HepG2 (cell line): ENCODE measurements at regions not wholly inside any gene's neighbourhood (a gene's known extent, or its start where the extent isn't known, plus 50 kb on each side); places are given as distances from the start of the nearest gene placed in this dataset.

ENCODE experiments used
- ATAC-seq: fragments of 200-7000 bp; cut with Tn5 transposase; 3 replicates; pipeline ENCODE4 v1.9.1; 2020; ENCODE audit warnings: mild to moderate bottlenecking, moderate library complexity
- BruUV-seq: library from RNA; stranded (reverse); fragments of 400-500 nt; replicated peaks from 2 replicates; lab custom pipeline; 2021; lab: Mats Ljungman, UMichigan
- CTCF ChIA-PET: fragments of 300-600 bp; formaldehyde crosslinking; extraction: SDS; loops from one replicate; lab custom pipeline; 2021; ENCODE audit warnings: low total read pairs, inconsistent platforms, low intra/inter-chr PET ratio; lab: Yijun Ruan, JAX
- POLR2A ChIA-PET: fragments of 350-600 bp; sonication (Branson Sonifier 250); formaldehyde crosslinking; loops from one replicate; lab custom pipeline; 2020; ENCODE audit warnings: antibody characterized with exemption, inconsistent platforms; lab: Yijun Ruan, JAX
- DNase-seq: peaks from one replicate; pipeline ENCODE4 v3.0.0-alpha.2; 2015; ENCODE audit warnings: low spot score
- FAIRE-seq: peaks from 3 replicates; lab custom pipeline; 2011; peaks lifted over from hg19 to GRCh38; lab: Jason Lieb, UNC
- H2AFZ ChIP-seq: one replicate; pipeline ENCODE4 v1.6.1; 2011; ENCODE audit warnings: low read length, inconsistent platforms
- H3K27ac ChIP-seq: fragments of 300-600 bp; 3 replicates; pipeline ENCODE4 v1.8.0; 2011; ENCODE audit warnings: mixed run types, mild to moderate bottlenecking, mixed read lengths, low read length, inconsistent platforms; ENCODE audit not compliant: insufficient read depth; ENCODE audit errors: extremely low read length
- H3K27me3 ChIP-seq, 2 experiments: fragments of 200-600 bp in 1 of 2; 2 replicates in 1 of 2; 3 replicates in 1 of 2; pipeline versions ENCODE4 v1.6.0 to v1.8.0; 2011; ENCODE audit warnings: low read length in 2 of 2, mild to moderate bottlenecking in 2 of 2, moderate library complexity in 2 of 2, inconsistent platforms in 1 of 2; ENCODE audit not compliant: insufficient read depth in 2 of 2, control insufficient read depth in 1 of 2
- H3K36me3 ChIP-seq, 2 experiments: fragments of 200-600 bp in 1 of 2; replicated peaks in 1 of 2; 2 replicates in 1 of 2; 3 replicates in 1 of 2; pipeline versions ENCODE4 v1.5.1 to v1.8.0; 2011; ENCODE audit warnings: low read length in 2 of 2, inconsistent platforms in 1 of 2; ENCODE audit not compliant: insufficient read depth in 2 of 2, control insufficient read depth in 1 of 2
- H3K4me1 ChIP-seq: 2 replicates; pipeline ENCODE4 v1.5.1; 2012; ENCODE audit warnings: low read length, inconsistent platforms; ENCODE audit not compliant: insufficient read depth
- H3K4me2 ChIP-seq: 2 replicates; pipeline ENCODE4 v1.6.0; 2011; ENCODE audit warnings: low read depth, low read length, inconsistent platforms
- H3K4me3 ChIP-seq, 3 experiments: fragments of 200-600 bp in 1 of 3; sonication (generic), shearing (Covaris generic) in 1 of 3; replicated peaks in 1 of 3; 2 replicates each; pipeline ENCODE4 v1.5.1; 2011 to 2016; ENCODE audit warnings: low read length in 3 of 3, inconsistent platforms in 2 of 3, low read depth in 2 of 3, mild to moderate bottlenecking in 2 of 3, control low read depth in 1 of 3, mixed read lengths in 1 of 3; ENCODE audit not compliant: insufficient read depth in 1 of 3
- H3K79me2 ChIP-seq: one replicate; pipeline ENCODE4 v1.6.1; 2011; ENCODE audit warnings: low read length, inconsistent platforms; ENCODE audit not compliant: insufficient read depth
- H3K9ac ChIP-seq: 2 replicates; pipeline ENCODE4 v1.6.0; 2011; ENCODE audit warnings: mild to moderate bottlenecking, low read depth, low read length, inconsistent platforms; ENCODE audit not compliant: insufficient read depth
- H3K9me3 ChIP-seq: 2 replicates; pipeline ENCODE4 v1.5.1; 2012; ENCODE audit warnings: mild to moderate bottlenecking, low read length
- H4K20me1 ChIP-seq: 2 replicates; pipeline ENCODE4 v1.6.0; 2011; ENCODE audit warnings: inconsistent platforms, mild to moderate bottlenecking, low read length, moderate library complexity; ENCODE audit not compliant: insufficient read depth
- CEBPB ChIP-seq: IDR thresholded peaks from 2 replicates; pipeline ENCODE4 v1.6.1; 2011; ENCODE audit warnings: low read depth, low read length, improper control_type of control experiment, borderline replicate concordance
- ZNF251 ChIP-seq: sonication (generic); formaldehyde crosslinking; IDR thresholded peaks from 2 replicates; pipeline ENCODE4 v1.9.0; 2021; ENCODE audit warnings: mild to moderate bottlenecking, missing genetic modification reagents
- WGBS: methylation state at CpG from one replicate; pipeline ENCODE4 v1.1.6; 2017; ENCODE audit warnings: low lambda C conversion rate; 5-methylcytosine and 5-hydroxymethylcytosine counted together
- in situ Hi-C: cut with HindIII; loops from 2 replicates; pipeline ENCODE4 v1.10.0; 2017; ENCODE audit warnings: low pct_unique_long_range_greater_than_20kb; ENCODE audit not compliant: extremely low pct_ligation_motif_present
- intact Hi-C: fragments of 100-400 bp; cut with micrococcal nuclease; formaldehyde crosslinking; loops from one replicate; pipeline ENCODE4 v1.10.0; 2022; ENCODE audit not compliant: unreplicated experiment
- TF ChIP-seq, protein P1 (sequence below): sonication (generic); formaldehyde crosslinking; IDR thresholded peaks from 2 replicates; pipeline ENCODE4 v1.5.1; 2020; ENCODE audit warnings: mild to moderate bottlenecking, missing genetic modification reagents, moderate library complexity

DNA sequence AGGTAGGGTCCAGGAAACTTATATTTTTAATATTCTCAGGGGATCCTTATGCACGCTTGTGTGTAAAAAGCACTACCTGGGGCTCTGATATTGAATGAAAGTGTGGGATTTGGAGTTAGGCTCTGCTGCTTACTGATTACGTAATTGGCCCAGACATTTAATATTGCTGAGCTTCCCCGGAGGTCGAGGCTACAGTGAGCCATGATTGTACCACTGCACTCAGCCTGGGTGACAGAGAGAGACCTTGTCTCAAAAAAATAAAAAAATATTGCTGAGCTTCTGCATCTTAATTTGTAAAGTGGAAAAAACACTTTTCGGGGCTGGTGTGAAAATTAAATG lies 62.2 kb upstream of the KIF26B start:
- DNase-seq (no peak), ATAC-seq (no peak), FAIRE-seq (no peak)
- POLR2A ChIA-PET, result interaction anchor here (1.8 kb wide), 1 partner anchor 15 kb away, joined by 10 read pairs; no protein-coding TSS in a partner anchor
- Histone ChIP-seq H3K27ac (peak overlapping the region; percentile 69), H3K4me1 (peaks cover 61% of the 10 kb centered on the region), H3K36me3 (no peaks in the 10 kb centered on the region), H3K9ac (peak overlapping the region; percentile 37; the same call in 1 of the 2 replicates), H4K20me1 (no peaks in the 10 kb centered on the region), H3K4me3 (no peak overlapping the region), H3K27me3 (no peaks in the 10 kb centered on the region), H3K4me2 (no peak overlapping the region), H3K9me3 (no peaks in the 10 kb centered on the region), H2AFZ (no peak overlapping the region), H3K79me2 (no peaks in the 10 kb centered on the region)
- CTCF ChIA-PET, result no interaction called here
- TF ChIP-seq ZNF251 (CRISPR knock-in tag) (no peak), CEBPB (0 out of 2 replicates have a peak, but pooled peaks have one; percentile 37)
- TF ChIP-seq, protein P1, sequence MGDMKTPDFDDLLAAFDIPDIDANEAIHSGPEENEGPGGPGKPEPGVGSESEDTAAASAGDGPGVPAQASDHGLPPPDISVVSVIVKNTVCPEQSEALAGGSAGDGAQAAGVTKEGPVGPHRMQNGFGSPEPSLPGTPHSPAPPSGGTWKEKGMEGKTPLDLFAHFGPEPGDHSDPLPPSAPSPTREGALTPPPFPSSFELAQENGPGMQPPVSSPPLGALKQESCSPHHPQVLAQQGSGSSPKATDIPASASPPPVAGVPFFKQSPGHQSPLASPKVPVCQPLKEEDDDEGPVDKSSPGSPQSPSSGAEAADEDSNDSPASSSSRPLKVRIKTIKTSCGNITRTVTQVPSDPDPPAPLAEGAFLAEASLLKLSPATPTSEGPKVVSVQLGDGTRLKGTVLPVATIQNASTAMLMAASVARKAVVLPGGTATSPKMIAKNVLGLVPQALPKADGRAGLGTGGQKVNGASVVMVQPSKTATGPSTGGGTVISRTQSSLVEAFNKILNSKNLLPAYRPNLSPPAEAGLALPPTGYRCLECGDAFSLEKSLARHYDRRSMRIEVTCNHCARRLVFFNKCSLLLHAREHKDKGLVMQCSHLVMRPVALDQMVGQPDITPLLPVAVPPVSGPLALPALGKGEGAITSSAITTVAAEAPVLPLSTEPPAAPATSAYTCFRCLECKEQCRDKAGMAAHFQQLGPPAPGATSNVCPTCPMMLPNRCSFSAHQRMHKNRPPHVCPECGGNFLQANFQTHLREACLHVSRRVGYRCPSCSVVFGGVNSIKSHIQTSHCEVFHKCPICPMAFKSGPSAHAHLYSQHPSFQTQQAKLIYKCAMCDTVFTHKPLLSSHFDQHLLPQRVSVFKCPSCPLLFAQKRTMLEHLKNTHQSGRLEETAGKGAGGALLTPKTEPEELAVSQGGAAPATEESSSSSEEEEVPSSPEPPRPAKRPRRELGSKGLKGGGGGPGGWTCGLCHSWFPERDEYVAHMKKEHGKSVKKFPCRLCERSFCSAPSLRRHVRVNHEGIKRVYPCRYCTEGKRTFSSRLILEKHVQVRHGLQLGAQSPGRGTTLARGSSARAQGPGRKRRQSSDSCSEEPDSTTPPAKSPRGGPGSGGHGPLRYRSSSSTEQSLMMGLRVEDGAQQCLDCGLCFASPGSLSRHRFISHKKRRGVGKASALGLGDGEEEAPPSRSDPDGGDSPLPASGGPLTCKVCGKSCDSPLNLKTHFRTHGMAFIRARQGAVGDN (CRISPR knock-in tag), result no peak
- intact Hi-C loops (no loop called here), in situ Hi-C loops (no loop called here)
- BruUV-seq, result no TSS peak
- WGBS, result 79% methylated on average over 5 of the region's 5 CpGs
